Fibroblast of skin of back (primary cell): ENCODE measurements at regions not wholly inside any gene's neighbourhood (a gene's known extent, or its start where the extent isn't known, plus 50 kb on each side); places are given as distances from the start of the nearest gene placed in this dataset.

Source experiments
- DNase-seq: peaks from one replicate; pipeline ENCODE4 v3.0.0-alpha.2; 2013

DNA sequence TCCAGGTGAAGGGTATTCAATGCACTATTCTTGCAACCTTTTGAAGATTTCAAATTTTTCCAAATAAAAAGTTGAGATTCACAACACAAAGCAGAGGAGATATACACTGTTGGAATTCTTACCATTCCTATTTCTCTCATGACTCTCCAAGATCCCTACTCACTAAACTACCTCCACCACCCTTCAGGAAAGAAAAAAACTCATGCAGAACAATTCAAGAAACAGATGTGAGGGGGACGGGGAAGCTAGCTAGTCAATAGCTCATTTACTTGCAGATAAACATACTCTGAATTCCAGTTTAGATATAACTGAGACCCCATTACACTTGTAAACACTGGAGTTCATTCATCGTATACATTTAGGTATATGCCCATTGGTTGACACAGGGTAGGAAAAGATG, 90.0 kb upstream of the SERP2 start:
- DNase-seq: no peak

DNA sequence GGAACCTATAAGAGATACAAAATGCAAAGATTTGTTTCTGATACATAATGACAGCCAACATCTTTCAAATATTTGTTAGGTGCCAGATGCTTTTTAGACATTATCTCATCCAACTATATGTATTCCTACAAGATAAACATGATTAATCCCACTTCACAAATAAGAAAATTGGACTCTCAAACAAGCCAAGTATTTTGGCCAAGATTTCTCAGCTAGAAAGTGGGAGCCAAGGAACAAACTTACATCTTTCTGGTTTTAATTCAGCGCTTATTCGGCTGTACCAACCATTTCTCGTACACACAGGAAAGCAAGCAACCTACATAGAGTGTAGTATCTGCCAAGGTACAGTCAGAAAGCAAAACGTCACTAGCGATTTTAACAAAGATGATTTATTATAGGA, 85.7 kb upstream of the SERP2 start:
- no peak for DNase-seq

DNA sequence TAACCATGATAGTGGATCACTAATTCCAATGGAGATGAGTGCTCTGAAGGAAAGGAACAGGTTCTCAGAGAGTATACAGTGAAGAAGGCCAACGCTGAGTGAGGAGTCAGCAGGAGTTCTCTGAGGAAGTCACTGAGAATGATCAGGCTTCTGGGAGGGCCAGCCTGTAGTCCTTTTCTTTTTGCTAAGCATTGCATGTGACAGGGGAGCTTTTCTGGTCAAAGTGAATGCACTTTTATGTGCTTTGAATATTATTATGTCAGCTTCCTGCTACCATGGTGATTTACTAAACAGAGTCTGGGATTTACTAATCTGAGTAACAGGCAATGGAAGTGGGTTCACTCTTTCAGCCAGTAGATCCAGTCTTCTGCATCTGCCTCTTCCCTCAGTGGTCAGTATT, 81.1 kb upstream of the SERP2 start:
- no peak for DNase-seq

DNA sequence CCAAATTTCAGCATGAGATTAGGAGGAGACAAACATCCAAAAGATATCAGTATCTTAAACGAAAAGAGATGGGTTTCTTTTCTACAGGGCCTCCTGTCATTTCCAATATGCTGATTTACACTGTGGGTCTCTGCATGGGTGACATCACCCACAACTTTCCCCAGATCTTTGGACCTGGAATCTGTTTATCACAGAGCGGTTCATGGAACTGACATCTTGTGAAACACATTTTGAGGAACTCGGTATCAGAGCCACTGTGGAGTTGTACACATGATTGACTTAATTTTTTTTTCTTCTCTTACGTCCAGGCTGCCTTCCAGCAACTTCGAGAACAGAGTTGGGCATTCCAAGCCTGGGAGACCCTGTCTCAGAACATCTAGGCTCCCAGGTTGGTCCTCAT, 80.2 kb upstream of the SERP2 start:
- no peak for DNase-seq

DNA sequence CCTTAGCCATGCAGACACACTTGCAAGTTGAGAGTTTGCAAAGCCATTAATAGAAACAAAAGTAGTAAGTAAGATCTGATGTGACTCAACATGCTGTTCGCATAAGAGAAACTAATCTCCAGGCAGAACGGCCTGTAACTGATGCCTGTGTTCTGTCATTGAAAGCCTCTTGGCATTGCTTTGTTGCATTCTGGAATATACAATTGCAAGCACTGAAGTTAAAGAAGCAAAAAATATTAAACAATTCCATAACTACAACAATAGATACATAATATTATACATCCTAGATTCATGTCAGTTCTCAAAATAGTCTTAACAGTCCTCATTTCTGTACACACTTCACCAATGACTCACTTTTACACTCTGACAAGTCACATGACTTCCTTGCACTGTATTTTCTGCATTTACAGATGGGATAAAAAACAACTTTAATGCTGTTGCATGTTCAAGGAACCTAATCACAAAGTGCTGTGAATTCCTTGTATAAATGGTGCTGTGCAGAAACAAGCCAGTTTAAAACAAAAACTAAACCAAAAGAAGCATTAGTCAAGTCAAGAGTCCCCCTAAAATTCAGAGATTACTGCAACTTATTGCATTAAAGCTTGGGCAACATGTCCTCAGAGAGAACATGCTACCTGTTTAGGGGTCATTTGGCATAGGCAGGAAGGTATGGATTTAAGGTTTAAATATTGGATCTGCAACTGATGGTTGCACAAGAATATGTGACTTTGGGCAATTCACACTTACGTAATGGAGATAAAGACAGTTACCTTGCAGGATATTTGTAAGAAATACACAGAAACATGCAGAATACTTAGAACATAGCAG, 79.5 kb upstream of the SERP2 start:
- peak; percentile 46 for DNase-seq

DNA sequence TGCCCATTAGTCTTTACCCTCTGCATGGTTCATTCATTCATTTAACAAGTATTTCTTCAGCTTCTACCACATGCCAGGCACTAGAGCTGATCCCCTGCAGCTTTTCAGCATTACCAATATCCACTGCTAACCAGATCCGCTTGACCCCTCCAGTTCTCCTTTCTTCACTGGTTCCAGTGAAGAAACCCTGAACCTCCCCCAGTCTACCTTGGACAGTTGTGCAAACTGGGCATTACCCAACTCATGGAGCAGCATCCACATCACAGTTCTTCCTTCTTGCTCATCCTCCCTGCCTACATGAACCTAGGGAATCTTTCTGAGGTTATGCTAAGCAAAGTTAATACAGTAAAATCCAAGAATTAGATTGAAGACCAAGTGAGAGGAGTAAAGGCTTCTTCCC, 78.7 kb upstream of the SERP2 start:
- DNase-seq: no peak

DNA sequence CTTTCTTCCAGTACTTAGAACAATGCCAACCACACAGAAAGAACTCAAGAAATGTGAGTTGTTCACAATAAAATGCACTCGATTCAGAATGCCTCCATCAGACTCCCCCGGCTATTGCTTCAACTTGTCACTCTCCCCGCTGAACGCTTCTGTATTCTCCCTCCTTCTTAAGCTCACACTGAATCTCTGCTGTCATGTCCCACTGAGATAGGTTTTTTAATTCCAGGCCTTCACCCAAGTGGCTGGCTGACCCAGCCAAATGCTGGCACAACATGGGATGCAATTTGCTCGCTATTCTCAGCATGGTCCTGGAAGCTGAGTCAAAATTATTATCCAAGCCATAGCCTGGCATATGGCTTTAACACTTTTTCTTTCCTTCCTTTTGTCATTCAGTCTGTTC, 76.8 kb upstream of the SERP2 start:
- no peak for DNase-seq

DNA sequence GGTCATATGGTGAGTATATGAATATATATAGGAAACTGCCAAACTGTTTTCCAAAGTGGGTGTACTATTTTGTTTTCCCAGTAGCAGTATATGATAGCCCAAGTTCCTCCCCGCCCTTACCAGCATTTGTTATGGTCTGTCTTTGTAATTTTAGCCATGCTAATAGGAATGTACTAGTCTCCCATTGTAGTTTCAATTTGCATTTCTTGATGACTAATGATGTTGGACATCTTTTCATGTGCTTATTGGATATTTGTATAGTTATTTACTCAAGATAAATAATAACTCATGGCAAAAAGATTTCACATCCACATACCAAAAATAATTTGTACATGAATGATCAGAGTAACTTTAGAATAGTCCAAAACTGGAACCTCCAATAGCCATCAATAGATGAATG, 75.3 kb upstream of the SERP2 start:
- peak; percentile 74 for DNase-seq

DNA sequence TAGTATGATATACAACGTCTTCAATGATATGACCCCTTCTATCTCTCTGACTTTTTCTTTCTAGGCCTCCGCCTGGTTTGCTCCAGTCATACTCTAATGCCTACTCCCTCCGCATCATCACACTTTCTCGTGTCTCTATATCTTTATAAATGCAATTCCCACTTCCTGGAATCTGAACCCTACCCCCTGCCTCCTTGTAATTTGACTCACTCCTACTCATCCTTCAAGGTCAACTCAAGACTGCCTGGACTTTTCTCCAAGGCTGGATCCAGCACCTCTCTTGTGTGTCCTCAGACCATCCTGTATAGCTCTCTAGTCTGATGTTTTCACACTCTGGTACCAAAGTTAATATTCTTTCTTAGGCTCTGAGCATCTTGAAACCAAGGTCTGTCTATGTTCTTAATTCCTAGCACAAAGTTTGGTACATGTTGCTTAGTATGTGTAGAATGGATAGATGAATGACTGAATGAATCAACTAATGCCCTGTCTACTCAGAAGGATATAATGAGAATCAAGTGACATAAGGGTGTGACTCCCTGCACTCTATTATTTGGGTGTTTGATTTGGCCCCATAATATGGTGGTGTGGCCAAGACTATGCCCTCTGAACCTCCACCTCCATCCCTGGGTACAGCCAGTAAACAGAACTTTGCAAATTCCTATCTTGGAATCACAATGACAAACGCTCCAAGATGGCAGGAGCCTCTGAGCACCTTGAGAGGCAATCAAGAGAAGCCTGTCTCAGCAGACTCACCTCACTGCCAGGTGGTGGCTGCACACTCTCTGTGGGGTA, 74.3 kb upstream of the SERP2 start:
- peak; percentile 56 for DNase-seq

DNA sequence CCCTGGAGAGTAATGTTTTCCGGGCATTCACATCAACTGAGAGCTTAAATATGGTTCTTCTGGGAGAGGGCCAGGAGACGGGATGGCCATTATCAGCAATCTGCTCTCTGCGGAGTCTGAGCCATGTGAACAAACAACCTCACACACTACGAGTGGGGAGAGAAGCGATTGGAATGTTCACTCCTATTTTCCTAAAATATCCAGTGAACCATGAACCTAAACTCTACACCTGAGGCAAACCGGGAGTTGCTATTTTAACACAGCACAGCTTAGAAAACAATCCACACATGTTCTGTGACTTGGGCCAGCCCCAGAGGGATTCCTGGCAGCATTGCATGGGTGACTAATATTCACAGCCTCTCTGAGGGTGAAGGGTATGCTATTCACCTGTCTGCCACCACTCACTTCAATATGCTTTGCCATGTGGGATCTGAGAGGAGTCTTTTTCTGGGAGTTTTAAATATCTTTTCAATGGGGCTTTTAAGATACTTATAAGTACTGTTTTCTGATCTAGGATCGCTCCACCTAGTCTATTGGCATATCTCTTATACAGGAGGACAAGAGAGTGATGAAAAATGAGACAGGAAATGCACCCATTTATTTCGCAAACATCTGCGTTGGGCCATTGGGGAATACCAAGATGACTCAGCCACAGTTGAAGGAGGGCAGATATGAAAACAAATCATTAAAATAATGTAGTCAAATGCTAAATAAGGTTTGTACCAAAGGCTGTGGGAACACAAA, 72.6 kb upstream of the SERP2 start:
- peak; percentile 67 for DNase-seq

DNA sequence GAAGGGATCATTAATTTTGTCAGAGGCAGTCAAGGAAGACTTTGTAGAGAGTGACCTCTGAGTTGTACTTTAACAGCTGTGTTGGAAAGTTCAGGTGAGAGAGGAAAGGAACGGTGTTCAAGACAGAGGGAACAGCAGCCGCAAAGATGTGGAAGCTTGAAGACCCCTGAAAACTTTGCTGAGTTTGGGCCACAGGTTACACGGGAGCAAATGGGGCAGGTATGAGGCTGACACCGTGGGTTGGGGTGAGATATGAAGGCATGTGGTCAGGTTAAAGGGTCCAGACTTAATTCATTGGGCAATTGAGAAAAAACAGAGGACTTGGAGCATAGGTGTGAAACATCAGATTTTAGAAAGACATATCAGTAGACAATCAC, 72.0 kb upstream of the SERP2 start:
- no peak for DNase-seq

DNA sequence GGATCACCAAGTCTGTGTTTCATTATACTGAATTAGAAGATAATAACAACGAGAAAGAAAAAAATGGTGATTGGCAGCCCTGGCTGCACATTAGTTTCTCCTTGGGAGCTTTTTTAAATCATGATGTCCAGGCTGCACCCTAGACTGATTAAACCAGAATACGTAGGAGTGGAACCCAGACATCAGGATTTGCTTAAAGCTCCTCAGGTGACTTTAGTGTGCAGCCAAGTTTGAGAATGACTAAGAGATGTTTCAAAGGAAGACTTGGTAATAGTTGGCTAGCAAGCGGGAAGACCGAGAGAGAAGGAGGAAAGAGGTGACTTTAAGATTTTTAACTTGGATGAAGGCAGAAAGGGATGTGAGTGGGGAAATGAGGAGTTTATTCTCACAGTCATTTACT, 71.4 kb upstream of the SERP2 start:
- DNase-seq: no peak

DNA sequence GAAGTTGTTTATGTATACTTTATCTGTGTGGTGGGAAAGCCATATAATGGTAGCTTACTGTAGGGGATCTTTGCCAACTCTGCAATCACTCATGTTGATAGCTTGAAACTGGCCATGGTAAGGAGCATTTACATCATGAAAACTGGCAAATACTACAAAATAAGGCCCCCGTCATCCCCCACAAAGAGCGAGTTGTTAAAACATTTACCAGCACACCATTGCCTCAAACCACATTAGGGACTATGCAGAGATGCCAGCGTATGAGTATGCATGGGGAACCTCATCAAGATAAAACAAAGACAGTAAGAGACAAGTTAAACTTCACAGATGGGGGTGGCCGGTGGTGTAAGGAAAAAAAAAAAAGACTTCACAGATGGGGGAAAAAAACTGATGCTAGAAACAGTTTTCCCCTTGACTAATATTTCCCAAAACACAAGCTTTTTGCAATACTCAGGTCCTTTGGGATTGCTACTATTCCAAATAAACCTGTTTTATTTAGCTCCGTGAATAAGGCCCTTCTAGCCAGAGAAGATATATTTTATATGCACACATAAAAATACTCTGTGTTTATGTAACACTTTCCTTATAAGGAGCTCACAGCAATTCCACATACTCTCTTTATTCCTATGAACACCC, 70.6 kb upstream of the SERP2 start:
- no peak for DNase-seq

DNA sequence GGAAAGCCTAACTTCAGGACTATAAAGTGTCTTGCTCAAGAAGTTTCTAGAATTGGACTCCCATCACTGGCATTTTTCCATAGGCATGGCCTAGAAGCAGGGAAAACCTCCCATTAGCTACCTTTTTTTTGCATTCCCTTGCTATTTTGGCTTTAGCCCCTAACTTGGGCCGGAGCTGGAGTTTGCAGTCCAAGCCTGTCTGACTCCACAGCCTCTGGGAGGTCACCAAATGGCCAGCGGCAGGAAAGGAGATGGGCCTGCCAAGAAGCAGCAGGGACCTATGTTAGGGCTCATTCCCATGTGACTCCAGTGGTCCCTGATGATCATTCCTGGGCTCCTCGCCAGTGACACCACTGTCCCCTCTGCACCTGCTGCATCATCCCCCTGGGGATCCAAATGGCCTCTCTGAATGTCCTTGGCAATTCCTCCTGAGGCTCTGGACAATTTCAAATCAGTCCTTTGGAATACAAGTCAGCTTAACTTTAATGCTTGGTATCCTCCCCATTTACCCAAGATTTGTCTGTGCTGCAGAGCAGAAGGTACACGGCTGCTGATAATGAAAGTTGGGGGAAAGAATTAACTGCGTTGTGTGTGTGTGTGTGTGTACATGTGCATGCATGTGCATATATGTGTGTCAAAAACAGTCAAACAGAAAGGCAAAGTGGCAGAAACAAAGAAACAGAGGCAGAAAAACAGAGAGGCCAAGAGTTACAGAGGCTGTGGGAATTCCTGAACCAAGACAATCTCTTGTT, 69.8 kb upstream of the SERP2 start:
- no peak for DNase-seq

DNA sequence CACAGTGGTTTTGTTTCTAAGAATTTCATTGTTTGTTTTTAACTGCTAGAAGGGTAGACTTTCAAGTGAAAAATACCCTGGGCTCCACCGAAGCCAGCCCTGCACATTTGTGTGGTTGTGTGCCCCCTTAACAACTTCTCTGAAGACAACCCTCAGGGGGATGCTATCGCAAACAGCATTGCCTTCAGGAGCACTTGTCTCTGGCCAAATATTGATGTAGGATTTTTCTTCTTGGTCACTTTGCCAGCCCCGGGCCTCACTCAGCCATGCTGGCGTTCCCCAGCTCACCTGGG, 69.2 kb upstream of the SERP2 start:
- no peak for DNase-seq

DNA sequence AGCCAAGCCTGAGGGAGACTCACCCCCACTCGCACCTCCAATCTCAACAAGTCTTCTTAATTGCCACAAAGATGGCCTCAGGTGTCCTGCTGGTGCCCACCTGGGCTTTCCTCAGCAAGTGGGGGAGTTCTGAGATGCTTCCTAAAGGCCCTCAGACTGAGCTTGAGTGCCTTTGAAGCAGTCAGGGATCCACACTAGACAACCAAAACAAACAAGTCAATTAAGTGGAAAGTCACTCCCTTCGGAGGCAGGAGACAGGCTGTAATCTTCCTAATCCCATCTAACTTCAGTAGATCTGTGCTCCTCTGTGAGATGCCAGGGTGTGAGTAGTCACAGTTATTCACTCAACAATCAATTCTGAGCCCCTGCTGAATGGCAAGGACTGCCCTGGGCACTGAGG, 68.3 kb upstream of the SERP2 start:
- no peak for DNase-seq

DNA sequence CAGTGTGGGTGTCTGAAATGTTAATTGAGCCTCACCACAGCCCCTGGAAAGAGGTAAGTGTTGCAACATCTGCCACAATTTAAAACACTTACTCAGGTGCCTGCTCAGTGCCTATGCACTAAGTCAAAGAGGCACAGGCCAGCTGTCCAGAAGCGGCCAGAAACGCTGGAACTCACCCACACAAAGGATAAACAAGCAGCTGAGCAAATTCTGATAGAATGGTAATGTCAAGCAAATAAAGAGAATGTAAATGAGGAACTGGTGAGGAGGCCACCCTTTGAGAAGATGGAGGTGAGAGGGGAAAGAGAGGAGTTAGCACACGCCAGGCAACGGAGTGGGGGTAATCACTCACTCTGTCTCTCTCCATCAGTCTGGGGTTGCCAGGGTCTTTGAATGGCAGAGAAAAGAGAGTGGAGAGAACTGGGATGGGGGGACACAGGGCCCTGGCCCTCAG, 67.7 kb upstream of the SERP2 start:
- DNase-seq: no peak

DNA sequence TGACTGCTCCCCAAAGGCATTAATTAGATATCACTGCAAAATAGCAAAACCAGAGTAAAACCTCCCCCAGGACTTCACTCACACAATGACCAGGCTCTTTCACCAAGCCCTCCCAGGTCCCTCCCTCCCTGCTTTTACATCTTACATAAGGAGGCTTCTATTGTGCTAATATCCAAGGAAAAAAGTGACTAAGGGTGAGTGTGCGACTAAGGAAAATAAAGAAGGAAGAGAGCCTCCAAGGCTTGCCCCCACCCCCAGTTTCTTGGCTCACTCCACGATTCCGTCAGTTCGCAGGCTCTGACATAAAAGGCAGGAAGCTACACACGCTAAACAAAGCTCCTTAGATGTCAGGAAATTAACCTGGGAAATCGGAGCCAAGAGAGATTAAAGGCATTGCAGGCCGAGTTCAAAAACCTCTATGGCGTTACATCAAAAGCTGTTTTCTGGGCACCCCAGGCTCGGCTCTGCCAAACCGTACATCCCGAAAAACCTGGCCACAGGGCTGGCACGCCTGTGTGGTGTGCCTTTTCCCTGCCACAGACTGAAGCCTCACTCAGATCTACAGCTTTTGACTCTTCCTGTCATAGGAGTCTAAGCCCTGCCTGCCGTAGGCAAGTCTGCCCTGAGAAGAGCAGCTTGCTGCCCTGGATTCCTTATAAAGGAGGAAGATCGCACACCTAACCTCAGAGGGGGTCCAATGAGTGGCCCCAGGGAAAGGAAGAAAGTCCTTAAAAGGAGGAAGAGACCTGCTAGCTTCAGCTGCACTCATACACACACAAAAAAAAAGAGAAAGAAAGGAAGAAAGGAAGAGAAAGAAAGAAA, 67.0 kb upstream of the SERP2 start:
- DNase-seq: peak; percentile 97

DNA sequence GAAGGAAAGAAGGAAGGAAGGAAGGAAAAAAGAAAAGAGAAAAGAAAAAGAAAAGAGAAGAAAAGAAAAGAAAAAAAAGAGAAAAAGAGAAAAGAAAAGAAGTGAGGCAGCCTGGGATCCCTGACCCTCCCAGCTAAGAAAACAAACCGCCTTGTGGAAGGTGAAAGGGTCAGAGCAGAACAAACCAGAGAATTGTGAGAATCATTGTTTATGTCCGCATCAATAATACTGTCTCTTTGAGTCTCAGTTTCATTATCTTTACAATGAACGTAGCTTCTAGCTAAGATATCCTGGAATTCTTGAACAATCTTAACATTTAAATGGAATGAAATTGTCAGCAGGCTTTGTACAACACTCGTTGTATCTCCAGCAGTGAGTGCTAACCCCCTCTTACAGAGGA, 66.4 kb upstream of the SERP2 start:
- DNase-seq: no peak

DNA sequence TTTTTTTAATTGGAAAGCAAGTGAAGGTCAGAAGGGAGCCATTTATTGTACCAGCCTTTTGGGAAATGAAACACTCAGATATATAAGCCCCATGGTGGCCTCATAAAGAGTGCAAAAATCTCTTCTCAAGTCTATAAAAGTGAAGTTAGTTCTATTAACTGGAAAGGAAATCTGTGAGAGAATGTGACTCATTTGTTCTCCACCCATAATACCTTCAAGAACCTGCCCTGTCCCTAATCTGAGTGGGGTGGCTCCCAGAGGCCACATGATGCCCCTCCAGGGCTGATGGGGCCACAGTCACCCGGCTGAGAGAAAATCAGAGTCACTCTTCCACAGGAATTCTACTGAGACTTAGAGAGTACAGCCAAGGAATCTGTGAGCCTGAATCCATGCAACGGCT, 65.8 kb upstream of the SERP2 start:
- no peak for DNase-seq

DNA sequence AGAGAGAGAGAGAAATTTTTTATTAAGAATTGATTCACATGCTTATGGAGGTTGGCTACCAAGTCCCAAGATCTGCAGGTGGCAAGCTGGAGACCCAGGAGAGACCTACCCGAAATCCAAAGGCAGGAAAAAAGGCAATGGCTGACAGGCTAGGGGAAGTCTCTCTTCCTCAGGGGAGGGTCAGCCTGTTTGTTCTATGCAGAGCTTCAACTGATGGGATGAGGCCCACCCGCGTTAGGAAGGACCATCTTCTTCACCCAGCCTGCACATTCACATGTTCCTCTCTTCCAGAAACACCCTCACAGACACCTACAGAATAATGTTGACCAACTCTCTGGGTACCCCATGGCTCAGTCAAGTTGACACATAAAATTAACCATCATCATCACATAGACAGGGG, 65.3 kb upstream of the SERP2 start:
- DNase-seq: no peak
